MM.1S (cell line): ENCODE measurements at regions not wholly inside any gene's neighbourhood (a gene's known extent, or its start where the extent isn't known, plus 50 kb on each side); places are given as distances from the start of the nearest gene placed in this dataset.

Source experiments
- DNase-seq: peaks from one replicate; pipeline ENCODE4 v3.0.0-alpha.2; 2015
- H2AFZ ChIP-seq: fragments of 300-600 bp; sonication (generic); 2 replicates; pipeline ENCODE4 v1.6.0; 2016; ENCODE audit warnings: antibody characterized with exemption, low read length
- H3F3A ChIP-seq: fragments of 300-600 bp; sonication (generic); 2 replicates; pipeline ENCODE4 v1.6.1; 2016; ENCODE audit warnings: mild to moderate bottlenecking, antibody characterized with exemption, low read length, moderate library complexity, mixed read lengths; ENCODE audit not compliant: insufficient read depth
- H3K27ac ChIP-seq: fragments of 300-600 bp; sonication (generic); 2 replicates; pipeline ENCODE4 v1.5.1; 2016; ENCODE audit warnings: mild to moderate bottlenecking, low read length
- H3K27me3 ChIP-seq: fragments of 300-600 bp; sonication (generic); replicated peaks from 2 replicates; pipeline ENCODE4 v1.6.0; 2016; ENCODE audit warnings: low read length; ENCODE audit not compliant: insufficient read depth
- H3K36me3 ChIP-seq: fragments of 300-600 bp; sonication (generic); replicated peaks from 2 replicates; pipeline ENCODE4 v1.6.1; 2016; ENCODE audit warnings: mild to moderate bottlenecking, low read length, mixed read lengths; ENCODE audit not compliant: insufficient read depth
- H3K4me1 ChIP-seq: fragments of 300-600 bp; sonication (generic); 2 replicates; pipeline ENCODE4 v1.6.1; 2016; ENCODE audit warnings: low read length, mixed read lengths
- H3K4me2 ChIP-seq: fragments of 300-600 bp; sonication (generic); 2 replicates; pipeline ENCODE4 v1.6.0; 2016; ENCODE audit warnings: low read depth, low read length
- H3K4me3 ChIP-seq: fragments of 300-600 bp; sonication (generic); 2 replicates; pipeline ENCODE4 v1.5.1; 2016; ENCODE audit warnings: low read length, mixed read lengths
- H3K79me2 ChIP-seq: fragments of 300-600 bp; sonication (generic); 2 replicates; pipeline ENCODE4 v1.6.1; 2016; ENCODE audit warnings: mixed run types, low read length, mixed read lengths
- H3K9ac ChIP-seq: fragments of 300-600 bp; sonication (generic); 2 replicates; pipeline ENCODE4 v1.6.1; 2016; ENCODE audit warnings: low read length, mixed read lengths
- H3K9me2 ChIP-seq: fragments of 300-600 bp; sonication (generic); replicated peaks from 2 replicates; pipeline ENCODE4 v1.6.1; 2016; ENCODE audit warnings: mild to moderate bottlenecking, low read length, mixed read lengths; ENCODE audit not compliant: insufficient read depth
- H3K9me3 ChIP-seq: fragments of 300-600 bp; sonication (generic); replicated peaks from 2 replicates; pipeline ENCODE4 v1.6.1; 2016; ENCODE audit warnings: mild to moderate bottlenecking, low read length, mixed read lengths; ENCODE audit not compliant: insufficient read depth
- H4K20me1 ChIP-seq: fragments of 300-600 bp; sonication (generic); 2 replicates; pipeline ENCODE4 v1.6.1; 2016; ENCODE audit warnings: mild to moderate bottlenecking, low read length, moderate library complexity, mixed read lengths; ENCODE audit not compliant: insufficient read depth
- EZH2 ChIP-seq: fragments of 300-600 bp; sonication (generic); optimal IDR thresholded peaks from 2 replicates; pipeline ENCODE3; 2017; ENCODE audit warnings: low read depth, mild to moderate bottlenecking, antibody characterized with exemption, low read length, mixed read lengths
- EZH2phosphoT487 ChIP-seq: fragments of 300-600 bp; sonication (generic); IDR thresholded peaks from 2 replicates; pipeline ENCODE4 v1.6.1; 2018; ENCODE audit warnings: antibody characterized with exemption, low read length
- TF ChIP-seq, protein P1 (sequence below): fragments of 300-600 bp; sonication (generic); IDR thresholded peaks from 2 replicates; pipeline ENCODE4 v1.5.1; 2016; ENCODE audit warnings: antibody characterized with exemption, low read length, mixed read lengths

GRCh38 chr17:12492450-12492849 is 173.2 kb upstream of the MYOCD start:
- Histone ChIP-seq H3K36me3 (no peaks in the 10 kb centered on the region), H3K9me3 (no peaks in the 10 kb centered on the region), H3K4me2 (no peak overlapping the region), H3K9me2 (no peaks in the 10 kb centered on the region), H3K79me2 (no peaks in the 10 kb centered on the region), H3K4me1 (no peaks in the 10 kb centered on the region), H4K20me1 (no peaks in the 10 kb centered on the region), H3K9ac (no peak overlapping the region), H3F3A (no peaks in the 10 kb centered on the region), H3K4me3 (no peak overlapping the region), H3K27me3 (no peaks in the 10 kb centered on the region), H3K27ac (no peak overlapping the region), H2AFZ (no peak overlapping the region)
- no peak for DNase-seq
- TF ChIP-seq, protein P1, sequence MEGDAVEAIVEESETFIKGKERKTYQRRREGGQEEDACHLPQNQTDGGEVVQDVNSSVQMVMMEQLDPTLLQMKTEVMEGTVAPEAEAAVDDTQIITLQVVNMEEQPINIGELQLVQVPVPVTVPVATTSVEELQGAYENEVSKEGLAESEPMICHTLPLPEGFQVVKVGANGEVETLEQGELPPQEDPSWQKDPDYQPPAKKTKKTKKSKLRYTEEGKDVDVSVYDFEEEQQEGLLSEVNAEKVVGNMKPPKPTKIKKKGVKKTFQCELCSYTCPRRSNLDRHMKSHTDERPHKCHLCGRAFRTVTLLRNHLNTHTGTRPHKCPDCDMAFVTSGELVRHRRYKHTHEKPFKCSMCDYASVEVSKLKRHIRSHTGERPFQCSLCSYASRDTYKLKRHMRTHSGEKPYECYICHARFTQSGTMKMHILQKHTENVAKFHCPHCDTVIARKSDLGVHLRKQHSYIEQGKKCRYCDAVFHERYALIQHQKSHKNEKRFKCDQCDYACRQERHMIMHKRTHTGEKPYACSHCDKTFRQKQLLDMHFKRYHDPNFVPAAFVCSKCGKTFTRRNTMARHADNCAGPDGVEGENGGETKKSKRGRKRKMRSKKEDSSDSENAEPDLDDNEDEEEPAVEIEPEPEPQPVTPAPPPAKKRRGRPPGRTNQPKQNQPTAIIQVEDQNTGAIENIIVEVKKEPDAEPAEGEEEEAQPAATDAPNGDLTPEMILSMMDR = no peak
- no peak for TF ChIP-seq EZH2phosphoT487
- TF ChIP-seq EZH2 = no peak

- Histone ChIP-seq H3K4me3 (no peak overlapping the region), H4K20me1 (no peaks in the 10 kb centered on the region), H3K36me3 (no peaks in the 10 kb centered on the region), H3K27me3 (no peaks in the 10 kb centered on the region), H3K9me3 (no peaks in the 10 kb centered on the region), H3K4me2 (no peak overlapping the region), H3K9me2 (no peaks in the 10 kb centered on the region), H3F3A (no peaks in the 10 kb centered on the region), H3K27ac (no peak overlapping the region), H3K9ac (no peak overlapping the region), H2AFZ (no peak overlapping the region), H3K4me1 (no peaks in the 10 kb centered on the region), H3K79me2 (no peaks in the 10 kb centered on the region)
- no peak for DNase-seq
- no peak for TF ChIP-seq EZH2phosphoT487
- TF ChIP-seq, protein P1 = no peak
- no peak for TF ChIP-seq EZH2
Measured at GRCh38 chr17:12505866-12506265, 159.8 kb upstream of the MYOCD start.

- Histone ChIP-seq H3K9me3 (no peaks in the 10 kb centered on the region), H3K79me2 (no peaks in the 10 kb centered on the region), H3F3A (no peaks in the 10 kb centered on the region), H3K4me2 (no peak overlapping the region), H2AFZ (no peak overlapping the region), H3K36me3 (no peaks in the 10 kb centered on the region), H3K9ac (no peak overlapping the region), H3K9me2 (no peaks in the 10 kb centered on the region), H3K27me3 (no peaks in the 10 kb centered on the region), H4K20me1 (no peaks in the 10 kb centered on the region), H3K4me1 (no peaks in the 10 kb centered on the region), H3K4me3 (no peak overlapping the region), H3K27ac (no peak overlapping the region)
- no peak for DNase-seq
- no peak for TF ChIP-seq EZH2phosphoT487
- TF ChIP-seq, protein P1 = no peak
- TF ChIP-seq EZH2 = no peak
Measured at GRCh38 chr17:12507026-12507595, 158.6 kb upstream of the MYOCD start.
